MCF 10A (cell line): ENCODE measurements at regions not wholly inside any gene's neighbourhood (a gene's known extent, or its start where the extent isn't known, plus 50 kb on each side); places are given as distances from the start of the nearest gene placed in this dataset.

ENCODE experiments used
- BruUV-seq: library from RNA; stranded (reverse); fragments of 400-500 nt; replicated peaks from 2 replicates; lab custom pipeline; 2021; lab: Mats Ljungman, UMichigan
- CTCF ChIA-PET: fragments of 300-600 bp; sonication (Branson Sonifier 250); formaldehyde crosslinking; extraction: SDS; loops from one replicate; lab custom pipeline; 2021; ENCODE audit warnings: antibody characterized with exemption, inconsistent platforms; lab: Yijun Ruan, JAX
- POLR2A ChIA-PET: fragments of 300-600, 350-650 bp; sonication (Branson Sonifier 250); formaldehyde crosslinking; extraction: SDS; loops from one replicate; lab custom pipeline; 2020; ENCODE audit warnings: antibody characterized with exemption, inconsistent platforms; lab: Yijun Ruan, JAX
- DNase-seq: peaks from one replicate; pipeline ENCODE4 v3.0.0-alpha.2; 2018; ENCODE audit not compliant: unreplicated experiment
- H3K27ac Mint-ChIP-seq: one replicate; pipeline ENCODE4 v1.8.0; 2022; ENCODE audit warnings: mild to moderate bottlenecking, low read depth, mixed read lengths; ENCODE audit not compliant: unreplicated experiment
- H3K27me3 Mint-ChIP-seq: one replicate; pipeline ENCODE4 v1.8.0; 2022; ENCODE audit warnings: mixed read lengths; ENCODE audit not compliant: insufficient read depth, unreplicated experiment
- H3K36me3 Mint-ChIP-seq: one replicate; pipeline ENCODE4 v1.8.0; 2022; ENCODE audit warnings: mild to moderate bottlenecking, moderate library complexity, mixed read lengths; ENCODE audit not compliant: insufficient read depth, unreplicated experiment
- H3K4me1 Mint-ChIP-seq: one replicate; pipeline ENCODE4 v1.8.0; 2022; ENCODE audit warnings: mixed read lengths; ENCODE audit not compliant: insufficient read depth, unreplicated experiment
- H3K4me3 Mint-ChIP-seq: one replicate; pipeline ENCODE4 v1.8.0; 2022; ENCODE audit warnings: mild to moderate bottlenecking, moderate library complexity, mixed read lengths; ENCODE audit not compliant: unreplicated experiment
- H3K9me3 Mint-ChIP-seq: one replicate; pipeline ENCODE4 v1.8.0; 2022; ENCODE audit warnings: mixed read lengths; ENCODE audit not compliant: unreplicated experiment
- intact Hi-C: fragments of 100-400 bp; cut with micrococcal nuclease; formaldehyde crosslinking; loops from 2 replicates; pipeline ENCODE4 v1.14.1; 2022
- TF ChIP-seq, protein P1 (sequence below): fragments of 200-600 bp; IDR thresholded peaks from one replicate; pipeline ENCODE4 v1.8.0; 2022; ENCODE audit warnings: antibody characterized with exemption, mild to moderate bottlenecking; ENCODE audit not compliant: unreplicated experiment

DNA sequence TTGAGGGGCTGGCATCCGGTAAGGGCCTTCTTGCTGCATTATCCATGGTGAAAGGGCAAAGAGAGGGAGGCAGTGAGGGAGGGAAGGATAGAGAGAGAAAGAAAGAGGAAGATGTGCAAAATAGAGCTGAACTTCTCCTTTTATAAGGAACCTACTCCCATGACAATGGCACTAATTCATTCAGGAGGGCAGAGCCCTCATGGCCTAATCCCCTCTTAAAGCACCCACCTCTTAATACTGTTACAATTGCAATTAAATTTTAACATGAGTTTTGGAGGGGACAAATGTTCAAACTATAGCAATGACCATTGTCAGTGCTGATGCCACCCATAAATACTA is 60.2 kb downstream of the CXCR4 start:
- H3K27me3 Mint-ChIP-seq = no peaks in the 10 kb centered on the region
- H3K4me1 Mint-ChIP-seq = no peaks in the 10 kb centered on the region
- intact Hi-C loops = no loop called here
- peaks cover 10% of the 10 kb centered on the region for H3K9me3 Mint-ChIP-seq
- ChIA-PET CTCF (no interaction called here), POLR2A (interaction anchor here (1.2 kb wide), 1 partner anchor 25 kb away, joined by 4 read pairs; no protein-coding TSS in a partner anchor)
- H3K27ac Mint-ChIP-seq = no peak overlapping the region
- TF ChIP-seq, protein P1, sequence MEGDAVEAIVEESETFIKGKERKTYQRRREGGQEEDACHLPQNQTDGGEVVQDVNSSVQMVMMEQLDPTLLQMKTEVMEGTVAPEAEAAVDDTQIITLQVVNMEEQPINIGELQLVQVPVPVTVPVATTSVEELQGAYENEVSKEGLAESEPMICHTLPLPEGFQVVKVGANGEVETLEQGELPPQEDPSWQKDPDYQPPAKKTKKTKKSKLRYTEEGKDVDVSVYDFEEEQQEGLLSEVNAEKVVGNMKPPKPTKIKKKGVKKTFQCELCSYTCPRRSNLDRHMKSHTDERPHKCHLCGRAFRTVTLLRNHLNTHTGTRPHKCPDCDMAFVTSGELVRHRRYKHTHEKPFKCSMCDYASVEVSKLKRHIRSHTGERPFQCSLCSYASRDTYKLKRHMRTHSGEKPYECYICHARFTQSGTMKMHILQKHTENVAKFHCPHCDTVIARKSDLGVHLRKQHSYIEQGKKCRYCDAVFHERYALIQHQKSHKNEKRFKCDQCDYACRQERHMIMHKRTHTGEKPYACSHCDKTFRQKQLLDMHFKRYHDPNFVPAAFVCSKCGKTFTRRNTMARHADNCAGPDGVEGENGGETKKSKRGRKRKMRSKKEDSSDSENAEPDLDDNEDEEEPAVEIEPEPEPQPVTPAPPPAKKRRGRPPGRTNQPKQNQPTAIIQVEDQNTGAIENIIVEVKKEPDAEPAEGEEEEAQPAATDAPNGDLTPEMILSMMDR = no peak
- no peak for DNase-seq
- BruUV-seq = no TSS peak
- no peak overlapping the region for H3K4me3 Mint-ChIP-seq
- H3K36me3 Mint-ChIP-seq = no peaks in the 10 kb centered on the region

- Mint-ChIP-seq H3K4me3 (no peak overlapping the region), H3K27me3 (no peaks in the 10 kb centered on the region), H3K4me1 (no peaks in the 10 kb centered on the region), H3K9me3 (peaks cover 6% of the 10 kb centered on the region), H3K36me3 (no peaks in the 10 kb centered on the region), H3K27ac (no peak overlapping the region)
- TF ChIP-seq, protein P1 = no peak
- no peak for DNase-seq
- CTCF ChIA-PET = interaction anchor here (0.9 kb wide), 1 partner anchor 10 kb away, joined by 3 read pairs; no protein-coding TSS in a partner anchor
- BruUV-seq = no TSS peak
- intact Hi-C loops = no loop called here
- POLR2A ChIA-PET = interaction anchor here (1.2 kb wide), 1 partner anchor 24 kb away, joined by 4 read pairs; no protein-coding TSS in a partner anchor
These were observed 60.7 kb downstream of the CXCR4 start for GRCh38 chr2:136057023-136057801.

GRCh38 chr2:136055929-136056688 is 61.8 kb downstream of the CXCR4 start:
- DNase-seq = no peak
- TF ChIP-seq, protein P1 = no peak
- ChIA-PET POLR2A (no interaction called here), CTCF (interaction anchor here (0.7 to 1.3 kb wide), 4 partner anchors 11 to 182 kb away, joined by 3 to 4 read pairs (median 4); no protein-coding TSS in a partner anchor)
- Mint-ChIP-seq H3K27me3 (no peaks in the 10 kb centered on the region), H3K4me1 (no peaks in the 10 kb centered on the region), H3K27ac (no peak overlapping the region), H3K9me3 (no peaks in the 10 kb centered on the region), H3K36me3 (no peaks in the 10 kb centered on the region), H3K4me3 (no peak overlapping the region)
- intact Hi-C loops = no loop called here
- BruUV-seq = no TSS peak

DNA sequence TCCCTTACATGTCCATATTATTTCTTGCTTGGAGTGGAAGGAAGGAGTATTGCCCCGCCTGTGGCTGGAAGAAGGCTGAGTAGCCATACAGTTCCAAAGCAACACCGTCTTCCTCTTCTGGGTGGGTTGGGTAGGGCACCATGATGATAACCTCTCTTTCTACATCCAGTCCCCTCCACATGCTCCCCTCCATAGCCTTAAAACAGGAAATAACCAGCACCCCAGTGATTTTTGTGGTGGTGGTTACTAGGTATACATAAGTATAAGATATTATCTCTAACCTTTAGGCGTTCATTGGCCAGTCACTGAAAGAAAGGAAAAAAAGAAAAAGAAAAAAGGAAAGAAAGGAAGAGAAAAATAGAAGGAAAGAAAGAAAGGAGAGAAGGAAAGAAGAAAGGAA is 63.1 kb downstream of the CXCR4 start:
- H3K36me3 Mint-ChIP-seq = no peaks in the 10 kb centered on the region
- DNase-seq = no peak
- ChIA-PET CTCF (interaction anchor here (0.8 to 1.3 kb wide), 2 partner anchors 13 to 322 kb away, joined by 3 to 4 read pairs; no protein-coding TSS in a partner anchor), POLR2A (no interaction called here)
- H3K27ac Mint-ChIP-seq = no peak overlapping the region
- no peaks in the 10 kb centered on the region for H3K27me3 Mint-ChIP-seq
- TF ChIP-seq, protein P1 = no peak
- no peaks in the 10 kb centered on the region for H3K4me1 Mint-ChIP-seq
- intact Hi-C loops = no loop called here
- H3K9me3 Mint-ChIP-seq = no peaks in the 10 kb centered on the region
- H3K4me3 Mint-ChIP-seq = no peak overlapping the region
- BruUV-seq = no TSS peak
